ENCODE measurements at regions not wholly inside any gene's neighbourhood (a gene's known extent, or its start where the extent isn't known, plus 50 kb on each side); places are given as distances from the start of the nearest gene placed in this dataset.

DNA sequence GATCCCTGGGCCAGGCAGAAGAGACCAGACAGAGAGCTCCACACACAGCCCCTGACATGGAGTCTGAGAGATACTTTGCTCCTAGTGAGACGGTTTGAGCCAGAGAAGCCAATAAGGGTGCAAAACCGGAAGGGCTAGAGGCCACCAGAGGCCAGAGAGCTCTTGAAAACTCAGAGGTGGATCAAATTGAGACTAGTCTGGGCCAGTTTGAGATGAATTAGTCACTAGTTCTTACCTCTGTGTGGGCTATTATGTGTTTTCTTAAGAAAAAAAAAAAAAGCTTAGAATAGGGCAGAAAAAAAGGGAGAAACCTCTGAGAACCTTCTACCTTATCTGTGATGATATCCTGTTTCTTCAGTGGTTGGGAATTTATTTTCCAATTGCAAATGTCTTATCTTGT lies 110.4 kb upstream of the EDNRA start:
- no peak for DNase-seq

DNA sequence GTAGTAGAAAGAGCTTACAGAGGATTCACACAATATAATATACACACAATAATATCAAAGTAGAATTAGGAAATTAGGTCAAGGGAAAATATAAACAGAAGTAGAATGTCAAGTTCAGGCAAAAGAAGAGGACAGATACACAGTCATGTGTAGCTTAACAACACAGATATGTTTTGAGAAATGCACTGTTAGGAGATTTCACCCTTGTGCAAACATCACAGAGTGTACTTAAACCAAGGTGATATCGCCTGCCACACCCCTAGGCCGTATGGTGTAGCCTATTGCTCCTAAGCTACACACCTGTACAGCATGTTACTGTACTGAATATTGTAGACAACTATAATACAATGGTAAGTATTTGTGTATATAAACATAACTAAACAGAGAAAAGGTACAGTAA lies 110.0 kb upstream of the EDNRA start:
- DNase-seq, result no peak

DNA sequence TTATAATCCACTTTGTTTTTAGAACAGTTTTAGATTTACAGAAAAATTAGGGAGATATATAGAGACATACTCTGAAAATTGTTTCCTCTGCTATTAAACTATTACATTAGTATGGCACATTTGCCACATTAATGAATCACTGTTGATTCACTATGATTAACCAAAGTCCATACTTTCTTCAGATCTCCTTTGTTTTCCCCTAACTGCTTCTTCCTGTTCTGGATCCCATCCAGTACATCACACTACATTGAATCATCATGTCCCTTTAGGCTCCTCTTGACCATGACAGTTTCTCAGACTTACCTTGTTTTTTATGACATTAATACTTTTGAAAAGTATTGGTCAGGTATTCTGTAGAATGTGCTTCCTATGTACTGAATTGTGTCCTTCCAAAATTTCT lies 109.2 kb upstream of the EDNRA start:
- no peak for DNase-seq

DNA sequence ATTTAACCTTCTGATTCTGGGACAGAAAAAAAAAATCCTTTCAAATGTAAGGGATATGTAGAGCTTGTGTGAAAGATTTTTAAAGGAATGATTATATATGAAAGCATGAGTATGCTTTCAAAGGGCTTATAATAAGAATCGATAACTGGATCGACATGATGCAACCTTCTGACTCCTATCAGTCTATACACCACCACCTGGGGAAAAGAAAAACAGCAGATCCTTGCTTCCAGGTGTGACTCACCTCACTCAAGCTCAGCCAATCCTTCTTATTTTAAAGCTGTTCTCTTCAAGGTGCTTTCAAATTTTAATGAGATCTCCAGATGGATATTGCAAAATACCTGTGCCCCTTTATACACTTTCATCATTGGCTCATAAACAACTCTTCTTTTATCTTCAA lies 102.1 kb upstream of the EDNRA start:
- DNase-seq, result no peak

DNA sequence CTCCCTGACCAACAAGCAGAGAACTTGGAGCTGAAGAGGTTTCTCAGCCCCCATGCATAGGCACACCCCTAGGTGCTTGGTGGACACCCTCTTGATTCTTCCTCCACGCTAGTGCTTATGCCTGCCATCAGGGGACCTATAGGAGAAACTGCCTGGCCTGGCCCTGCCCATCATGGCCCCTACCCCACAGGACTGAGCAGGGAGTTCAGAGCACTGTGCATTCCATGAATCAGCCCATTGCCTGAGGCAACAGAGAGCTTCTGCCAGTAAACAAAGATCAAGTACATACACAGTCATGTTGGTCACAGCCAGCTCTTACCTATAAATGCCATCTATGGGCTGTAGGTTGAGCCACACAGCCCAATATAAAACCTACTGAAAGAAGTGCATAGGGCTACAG lies 99.1 kb upstream of the EDNRA start:
- no peak for DNase-seq

DNA sequence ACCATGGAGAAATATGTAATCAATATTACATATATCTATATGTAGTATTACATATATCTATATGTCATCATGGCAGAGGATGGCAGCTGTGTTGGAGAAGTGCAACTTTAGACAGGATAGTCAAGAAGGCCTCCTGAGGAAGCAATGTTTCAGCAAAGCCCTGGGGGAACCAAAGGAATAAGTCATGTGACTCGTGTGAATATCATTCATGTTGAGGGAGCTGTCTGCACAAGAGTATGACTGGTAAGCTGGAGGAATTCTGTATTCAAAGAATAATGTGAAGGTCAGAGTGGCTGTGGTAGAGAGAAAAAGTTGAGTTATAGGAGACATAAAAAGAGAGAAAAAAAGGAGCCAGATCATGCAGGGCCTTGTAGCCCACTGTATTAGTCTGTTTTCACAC lies 92.9 kb upstream of the EDNRA start:
- DNase-seq, result no peak

DNA sequence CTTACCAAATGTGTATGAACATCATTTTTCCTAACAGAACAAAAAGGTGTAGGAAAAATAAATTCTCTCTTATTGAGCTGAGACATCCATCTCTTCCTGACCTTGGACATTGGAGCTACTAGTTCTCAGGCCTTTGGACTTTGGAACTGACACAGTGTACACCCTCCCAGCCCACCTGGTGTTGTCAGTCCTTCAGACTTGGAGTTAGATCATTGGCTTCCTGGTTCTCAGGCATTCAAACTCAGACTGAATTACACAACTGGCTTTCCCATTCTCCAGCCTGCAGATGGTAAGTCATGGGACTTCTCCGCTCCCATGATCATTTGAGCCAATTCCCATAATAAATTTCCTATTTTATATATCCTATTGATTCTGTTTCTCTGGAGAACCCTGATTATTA lies 84.8 kb upstream of the EDNRA start:
- no peak for DNase-seq

DNA sequence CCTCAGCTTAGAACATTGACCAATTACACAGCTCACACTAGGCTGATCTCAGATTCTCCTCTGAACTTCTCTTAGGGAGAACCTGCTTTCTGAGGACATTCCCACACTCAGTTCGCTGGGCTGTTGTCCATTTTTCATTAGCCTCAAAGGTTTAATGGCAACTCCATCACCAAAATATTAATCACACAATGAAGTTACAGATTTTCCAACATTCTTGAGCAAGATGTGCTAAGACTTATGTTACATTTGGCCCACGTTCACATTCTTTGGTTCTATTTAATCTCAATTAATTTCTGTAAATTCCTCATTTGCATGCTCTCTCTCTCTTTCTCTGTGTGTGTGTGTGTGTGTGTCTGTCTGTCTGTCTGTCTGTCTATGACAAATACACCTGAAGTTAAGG lies 82.3 kb upstream of the EDNRA start:
- DNase-seq, result no peak

DNA sequence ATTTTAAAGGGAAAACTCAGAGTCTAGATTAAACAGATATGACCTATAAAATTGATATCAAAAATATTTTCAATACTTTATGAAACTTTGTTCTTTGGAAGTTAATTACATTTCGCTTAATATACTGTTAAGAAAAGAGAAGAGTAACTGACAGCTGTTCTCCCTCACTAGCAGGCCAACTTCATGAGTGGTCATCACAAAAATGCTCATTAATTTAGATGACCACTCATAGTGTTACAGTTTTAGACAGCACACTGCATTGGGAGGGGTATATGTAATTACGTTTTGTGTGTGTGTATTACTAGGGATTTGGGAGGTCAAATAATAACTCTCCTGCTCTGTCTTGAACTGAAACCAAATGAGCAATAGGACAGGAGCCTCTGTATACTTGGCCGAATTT lies 80.2 kb upstream of the EDNRA start:
- DNase-seq, result no peak

DNA sequence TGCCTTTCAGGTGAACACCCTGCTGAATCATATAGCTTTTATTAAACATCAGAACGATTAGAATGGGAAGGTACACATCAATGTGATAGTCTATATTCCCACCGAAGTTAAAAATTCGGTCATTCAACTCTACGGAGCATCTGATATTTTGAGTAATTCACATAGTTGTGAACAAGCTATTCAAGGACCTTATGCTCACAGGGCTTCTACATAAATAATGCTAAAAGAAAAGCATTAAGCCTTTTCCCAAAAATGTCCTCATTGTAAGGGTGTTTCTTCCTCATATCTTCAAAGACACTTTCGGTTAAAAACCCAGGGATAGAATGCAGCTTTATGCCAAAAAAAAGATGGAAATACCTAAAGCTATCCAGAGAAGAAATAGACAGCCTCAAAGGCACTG lies 79.7 kb upstream of the EDNRA start:
- DNase-seq, result no peak

DNA sequence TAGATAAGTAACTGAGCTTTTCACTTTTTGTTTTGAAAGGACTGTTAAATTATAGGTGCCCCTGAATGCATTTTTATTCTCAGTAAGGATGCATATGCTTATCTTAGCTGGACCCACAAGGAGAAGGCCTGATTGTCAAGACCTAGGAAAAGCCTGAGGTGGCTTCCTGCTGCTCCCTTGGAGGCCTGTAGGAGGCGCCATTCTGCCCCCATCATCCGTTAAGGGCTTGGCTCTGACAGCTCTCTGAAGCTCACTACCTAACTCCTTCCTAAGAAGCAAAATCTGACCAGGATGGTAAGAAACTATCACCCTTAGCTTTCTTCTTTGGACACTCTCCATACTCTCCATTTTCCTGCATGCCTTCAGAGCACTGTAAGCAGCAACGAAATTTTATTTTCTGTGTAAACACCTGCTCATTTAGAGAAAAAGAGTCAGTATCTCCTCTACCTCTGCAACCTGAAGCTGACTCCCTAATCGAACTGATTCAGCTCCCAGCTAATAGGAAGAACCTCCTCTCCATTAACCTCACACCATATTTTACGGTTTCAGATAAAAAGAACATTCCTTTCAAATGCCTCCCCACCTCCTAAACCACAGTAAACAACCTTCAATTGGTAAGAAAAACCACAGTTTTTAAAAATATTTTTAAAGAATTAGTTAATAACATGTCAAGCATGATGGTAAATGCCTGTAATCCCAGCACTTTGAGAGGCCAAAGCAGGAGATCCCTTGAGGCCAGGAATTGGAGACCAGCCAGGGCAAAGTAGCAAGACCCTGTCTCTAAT lies 73.4 kb upstream of the EDNRA start:
- DNase-seq, result no peak

DNA sequence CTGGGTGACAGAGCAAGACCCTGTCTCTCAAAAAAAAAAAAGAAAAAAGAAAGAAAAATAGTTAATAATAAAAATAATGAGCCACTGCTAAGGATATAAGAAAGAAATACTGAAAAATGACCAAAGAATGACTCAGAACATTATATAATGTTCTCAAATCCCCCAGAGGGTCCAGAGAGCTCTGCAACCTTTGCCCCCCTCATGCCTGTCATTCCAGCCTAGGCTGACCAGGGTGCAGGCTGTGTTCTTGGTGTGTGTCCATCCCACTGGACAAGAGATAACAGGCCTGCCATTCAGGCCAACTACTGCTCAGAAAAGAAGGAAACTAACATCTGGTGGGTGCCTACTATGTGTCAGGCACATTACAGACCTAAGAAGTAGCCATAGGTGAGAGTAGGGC lies 72.7 kb upstream of the EDNRA start:
- DNase-seq, result no peak

DNA sequence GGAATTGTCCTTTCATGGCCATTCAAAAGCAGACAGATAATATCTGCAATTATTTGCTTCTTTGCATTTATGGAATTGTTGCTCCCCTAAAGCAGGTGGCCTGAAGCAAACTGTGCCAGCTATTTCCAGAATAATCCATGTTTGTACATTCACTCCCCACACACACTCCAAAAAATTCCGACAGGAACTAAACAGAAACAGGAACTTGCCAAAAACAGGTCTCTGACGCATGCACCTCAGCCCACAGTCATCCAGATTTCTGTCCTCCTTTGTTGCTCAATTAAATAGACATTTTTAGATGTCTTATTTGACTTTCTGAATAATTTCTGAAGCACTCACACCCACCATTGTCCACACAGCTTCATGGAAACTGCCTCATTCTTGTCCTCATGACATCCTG lies 71.5 kb upstream of the EDNRA start:
- no peak for DNase-seq

DNA sequence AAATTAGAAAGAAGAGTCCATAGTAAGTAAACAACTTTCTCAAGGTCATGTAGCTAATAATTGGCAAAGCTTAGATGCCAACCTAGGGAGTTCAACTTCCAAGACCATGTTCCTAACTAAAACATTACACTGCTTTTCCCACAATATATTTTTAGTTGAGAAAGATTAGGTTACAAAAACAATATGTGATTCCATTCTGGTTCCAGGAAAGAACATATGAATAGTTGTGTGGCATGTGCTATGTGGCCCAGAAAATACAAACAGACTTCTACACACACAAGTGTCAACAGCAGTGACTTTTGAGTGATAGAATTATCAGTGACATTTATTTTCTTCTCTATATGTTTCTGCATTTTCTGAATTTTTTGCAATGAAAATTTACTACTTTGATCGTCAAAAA lies 62.7 kb upstream of the EDNRA start:
- no peak for DNase-seq

DNA sequence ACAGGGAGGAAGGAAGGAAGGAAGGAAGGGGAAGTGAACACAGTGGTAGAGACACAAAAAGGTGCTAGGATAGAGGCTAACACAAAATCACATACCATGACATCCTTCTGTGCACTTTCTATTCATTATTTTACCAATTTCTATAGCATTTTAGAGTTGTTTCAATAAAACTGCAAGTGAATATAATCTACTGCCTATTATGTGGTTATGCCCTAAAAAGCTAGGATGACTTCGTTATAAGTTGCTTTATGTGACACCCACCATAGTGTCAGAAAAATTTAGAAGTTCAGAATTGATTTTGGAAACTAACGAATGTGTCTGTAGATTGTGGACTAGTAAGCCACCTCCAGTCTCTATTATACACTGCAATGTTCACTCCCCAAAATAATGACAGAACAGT lies 59.4 kb upstream of the EDNRA start:
- DNase-seq, result no peak

DNA sequence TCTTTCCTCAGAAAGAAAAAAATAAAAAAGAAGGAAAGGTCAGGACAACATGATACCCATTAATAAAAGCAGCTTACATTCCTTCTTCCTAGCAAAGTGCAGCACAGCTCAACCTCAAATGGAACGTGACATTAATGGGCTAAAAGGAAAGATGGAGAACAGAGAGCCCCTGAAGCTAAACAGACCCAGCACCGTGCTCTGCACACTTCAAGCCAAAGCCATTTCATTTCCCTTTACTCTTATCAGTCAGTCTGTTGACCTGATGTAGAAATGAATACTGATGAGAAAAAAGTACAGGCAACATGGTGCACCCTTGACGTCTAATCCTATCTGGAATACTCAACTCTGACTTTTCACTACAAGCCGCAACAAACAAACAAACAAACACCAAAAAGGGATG lies 57.7 kb upstream of the EDNRA start:
- DNase-seq, result no peak

DNA sequence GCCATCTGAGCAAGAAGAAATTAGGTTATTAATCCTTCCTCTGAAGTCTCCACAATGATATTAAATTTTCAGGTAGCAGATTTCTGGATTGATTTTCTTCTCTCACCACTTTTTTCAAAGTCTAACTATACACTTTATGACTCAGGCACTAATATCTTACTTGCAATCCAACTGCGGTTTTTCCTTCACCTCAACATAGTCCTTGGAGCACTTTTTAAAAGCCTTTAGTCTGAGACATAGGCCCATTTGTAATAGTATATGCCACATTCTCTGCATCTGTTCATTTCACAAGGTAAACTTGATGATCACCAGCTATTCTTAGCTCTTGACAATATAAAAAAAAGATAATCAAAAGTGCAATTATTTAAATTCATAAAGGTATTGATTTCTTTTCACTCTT lies 55.9 kb upstream of the EDNRA start:
- DNase-seq, result no peak

DNA sequence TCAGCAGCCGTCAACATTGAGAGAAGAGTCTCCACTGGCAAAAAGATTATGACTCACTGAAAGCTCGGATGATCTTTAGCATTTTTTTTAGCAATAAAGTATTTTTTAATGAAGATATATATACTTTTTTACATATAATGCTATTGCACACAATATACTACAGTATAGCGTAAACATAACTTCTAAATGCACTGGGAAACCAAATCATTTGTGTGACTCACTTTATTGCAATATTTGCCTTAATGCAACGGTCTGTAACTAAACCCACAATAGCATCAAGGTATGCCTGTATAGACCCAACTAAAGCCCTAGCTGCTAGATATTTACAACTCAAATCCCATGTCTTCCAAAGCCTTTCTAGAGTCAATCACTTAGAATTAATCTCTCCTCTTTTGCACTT lies 52.3 kb upstream of the EDNRA start:
- no peak for DNase-seq

DNA sequence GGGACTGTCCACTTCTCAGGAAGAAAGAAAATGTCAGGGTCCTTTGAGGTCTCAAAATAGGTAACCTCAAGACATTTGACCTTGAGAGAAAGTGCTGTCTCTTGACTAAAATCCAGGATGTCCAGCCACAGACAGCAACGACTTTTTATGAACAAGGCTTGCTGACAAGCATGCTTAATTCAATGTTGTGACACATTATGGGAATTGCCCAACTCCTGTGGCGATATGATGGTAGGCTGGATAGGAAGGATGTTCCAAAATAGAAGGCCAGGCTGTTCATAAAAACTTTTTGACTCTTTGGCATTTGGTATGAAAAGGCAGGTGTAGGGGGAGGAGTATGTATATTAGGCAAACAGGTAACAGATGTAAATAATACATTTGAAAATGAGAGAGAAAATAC lies 50.8 kb upstream of the EDNRA start:
- no peak for DNase-seq

Measured in NCI-H446 treated with DMSO at 0.1 percent for 48 hours (cell line).